Fibroblast of gingiva (primary cell): ENCODE measurements at regions not wholly inside any gene's neighbourhood (a gene's known extent, or its start where the extent isn't known, plus 50 kb on each side); places are given as distances from the start of the nearest gene placed in this dataset.

ENCODE experiments used
- DNase-seq: peaks from one replicate; pipeline ENCODE4 v3.0.0-alpha.2; 2011; ENCODE audit warnings: low read depth

- no peak for DNase-seq
Measured at GRCh38 chr4:155514628-155515027, 137.9 kb upstream of the MAP9 start.

- DNase-seq = no peak
Measured at GRCh38 chr4:155512817-155513216, 136.1 kb upstream of the MAP9 start.

DNA sequence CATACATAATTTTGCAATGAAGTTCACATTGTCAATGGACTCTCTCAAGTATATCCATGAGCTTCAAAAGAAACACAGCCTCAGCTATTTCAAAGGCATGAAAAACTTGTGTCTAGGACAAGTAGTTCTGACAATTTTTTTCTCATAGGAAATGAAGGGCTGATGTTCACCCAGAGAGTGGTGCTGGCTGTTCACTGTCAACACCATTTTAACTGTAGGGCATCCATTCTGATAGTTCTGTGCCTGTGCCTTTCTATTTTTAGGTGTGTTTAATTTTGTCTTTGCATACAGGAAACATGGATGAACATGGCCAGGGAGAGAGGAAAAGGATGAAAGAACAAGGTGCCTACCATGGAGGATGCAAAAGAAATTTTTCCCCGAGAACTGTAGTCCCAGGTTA, 135.3 kb upstream of the MAP9 start:
- DNase-seq = no peak

DNA sequence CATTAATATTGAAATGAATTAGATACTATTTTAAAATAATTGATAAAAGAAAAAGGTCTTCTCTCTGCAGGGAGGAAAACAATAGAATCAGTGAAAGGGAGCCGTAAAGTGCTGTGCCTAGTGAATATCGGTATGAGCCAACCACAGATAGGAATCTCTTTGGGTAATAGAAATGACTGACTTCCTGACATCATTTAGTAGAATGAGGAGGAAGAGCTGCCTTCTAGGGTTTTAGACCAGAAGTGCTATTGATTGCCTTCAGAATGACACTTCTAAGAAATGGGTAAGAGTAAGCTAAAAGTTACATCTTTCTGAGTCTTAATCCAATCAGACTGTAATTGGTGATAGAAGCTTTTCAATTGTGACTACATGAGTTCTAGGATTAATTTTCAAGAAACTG, 134.0 kb upstream of the MAP9 start:
- no peak for DNase-seq

DNA sequence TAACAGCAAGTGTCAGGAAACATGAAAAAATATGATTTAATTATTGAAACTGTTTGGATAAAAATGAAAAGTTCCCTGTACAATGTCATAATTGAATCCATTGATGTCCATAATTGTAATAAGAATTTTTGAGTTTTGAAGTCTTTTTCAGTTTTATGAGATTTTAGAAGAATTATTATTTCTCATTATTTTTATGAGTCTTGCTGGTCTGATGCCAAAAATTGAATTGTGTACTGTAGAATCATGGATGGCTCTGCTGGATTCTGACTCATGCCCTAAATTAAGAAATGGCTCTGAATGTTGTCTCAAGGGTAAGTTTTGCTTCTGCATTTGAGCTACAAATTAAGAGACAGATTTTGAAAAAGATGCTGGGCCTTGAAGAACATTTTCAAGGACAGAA, 132.8 kb upstream of the MAP9 start:
- DNase-seq = peak; percentile 42

DNA sequence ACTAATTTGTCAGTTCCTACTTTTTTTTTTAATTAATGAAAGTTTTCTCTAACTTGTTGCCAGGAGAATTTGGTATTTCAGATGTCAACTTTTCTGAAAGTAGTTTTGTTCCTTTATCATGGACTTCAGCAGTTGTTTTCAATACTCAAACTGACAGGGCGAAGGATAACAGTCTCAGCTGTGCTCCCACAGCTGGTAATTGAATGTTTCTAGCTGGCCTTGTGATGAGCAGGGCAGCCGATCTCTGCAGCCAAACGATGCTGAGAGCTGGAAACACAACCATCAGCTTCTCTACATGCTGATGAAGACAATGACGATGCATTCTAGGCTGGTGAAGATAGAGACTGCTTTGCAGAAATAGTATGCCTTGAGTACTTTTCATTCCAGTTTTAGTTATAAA, 130.0 kb upstream of the MAP9 start:
- no peak for DNase-seq

- DNase-seq = no peak
Measured at GRCh38 chr4:155505321-155505720, 128.6 kb upstream of the MAP9 start.

DNA sequence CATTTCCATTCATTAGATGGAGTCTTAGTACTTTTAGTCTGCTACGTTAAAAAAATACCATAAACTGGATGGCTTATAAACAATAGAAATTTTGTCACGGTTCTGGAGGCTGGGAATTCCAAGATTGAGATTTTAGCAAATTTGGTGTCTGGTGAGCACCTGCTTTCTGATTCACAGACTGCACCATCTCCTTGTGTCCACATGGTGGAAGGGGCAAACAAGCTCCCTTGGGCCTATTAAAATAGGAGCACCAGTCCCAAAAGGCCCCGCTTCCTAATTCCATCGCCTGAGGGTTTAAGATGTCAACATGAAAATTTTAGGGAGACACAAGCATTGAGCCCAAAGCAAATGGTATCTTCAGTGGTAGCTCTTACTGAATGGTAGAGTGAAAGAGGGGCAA, 120.5 kb upstream of the MAP9 start:
- DNase-seq = no peak

- DNase-seq = no peak
Measured at GRCh38 chr4:155496294-155496626, 119.5 kb upstream of the MAP9 start.

DNA sequence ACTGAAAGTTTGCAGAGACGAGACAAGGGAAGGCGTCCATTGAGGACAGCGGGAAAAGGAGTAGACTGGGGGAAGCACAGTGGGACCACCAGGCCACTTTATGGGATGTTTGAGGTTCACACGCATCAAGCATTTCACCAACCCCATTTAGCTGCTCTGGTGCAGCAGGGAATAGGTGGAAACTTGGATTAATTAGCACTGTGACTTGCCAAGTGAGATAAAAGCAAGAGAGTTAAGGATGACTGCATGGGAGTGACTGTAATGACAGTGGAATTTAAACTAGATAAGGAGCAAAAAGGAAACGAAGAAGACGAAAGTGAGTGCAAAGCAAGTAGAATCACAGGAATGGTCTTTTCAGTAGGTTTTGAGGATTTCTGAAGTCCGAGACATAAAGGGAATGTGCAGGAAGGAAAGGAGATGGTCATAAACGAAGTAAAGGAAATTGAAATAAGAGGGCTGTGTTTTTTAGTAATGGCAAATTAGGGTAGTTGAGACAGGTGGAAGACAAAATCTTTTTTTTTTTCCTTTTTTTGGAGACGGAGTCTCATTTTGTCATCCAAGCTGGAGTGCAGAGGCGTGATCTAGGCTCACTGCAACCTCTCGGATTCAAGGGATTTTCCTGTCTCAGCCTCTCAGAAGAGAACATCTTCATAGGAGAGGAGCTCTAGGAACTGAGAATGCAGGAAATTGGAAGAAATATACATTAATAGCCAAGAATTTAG, 119.0 kb upstream of the MAP9 start:
- no peak for DNase-seq

GRCh38 chr4:155494037-155494718, 117.4 kb upstream of the MAP9 start:
- DNase-seq = no peak

- no peak for DNase-seq
Measured at GRCh38 chr4:155491336-155492120, 114.8 kb upstream of the MAP9 start.

DNA sequence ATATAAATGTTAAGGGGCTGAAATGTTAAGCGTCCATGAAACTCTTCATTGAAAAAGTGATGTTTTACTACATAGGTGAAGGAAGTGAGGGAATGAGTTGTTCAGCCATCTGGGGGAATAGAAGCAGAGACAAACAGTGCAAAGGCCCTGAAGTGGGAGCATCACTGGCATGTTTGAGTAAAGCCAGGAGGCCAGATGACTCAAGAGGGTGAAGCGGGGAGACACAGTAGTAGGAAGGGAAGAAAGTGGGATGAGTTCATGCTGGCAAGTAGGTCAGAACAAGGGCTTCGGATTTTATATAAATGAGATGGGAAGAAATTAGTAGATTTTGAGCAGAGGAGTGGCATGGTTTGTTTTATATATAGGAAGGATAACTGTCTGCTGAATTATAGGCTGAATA, 112.5 kb upstream of the MAP9 start:
- no peak for DNase-seq

GRCh38 chr4:155488691-155489090, 111.9 kb upstream of the MAP9 start:
- no peak for DNase-seq

DNA sequence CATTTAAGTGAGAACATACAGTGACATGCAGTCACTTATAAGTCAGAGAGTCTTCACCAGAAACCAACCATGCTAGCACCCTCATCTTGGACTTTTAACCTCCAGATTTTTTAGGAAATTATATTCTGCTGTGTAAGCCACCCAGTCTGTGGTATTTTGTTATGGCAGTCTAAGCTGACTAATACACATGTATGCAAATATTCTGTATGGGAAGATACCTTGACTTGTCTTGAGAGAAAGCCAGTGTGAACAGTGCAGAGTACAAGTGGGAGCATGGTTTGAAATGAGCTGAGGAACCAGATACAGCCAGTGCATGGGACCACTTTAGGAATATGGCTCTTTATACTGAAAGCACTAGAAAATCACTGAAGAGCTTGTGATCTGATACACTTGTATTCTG, 110.4 kb upstream of the MAP9 start:
- DNase-seq = no peak

GRCh38 chr4:155481150-155481549, 104.4 kb upstream of the MAP9 start:
- DNase-seq = no peak

DNA sequence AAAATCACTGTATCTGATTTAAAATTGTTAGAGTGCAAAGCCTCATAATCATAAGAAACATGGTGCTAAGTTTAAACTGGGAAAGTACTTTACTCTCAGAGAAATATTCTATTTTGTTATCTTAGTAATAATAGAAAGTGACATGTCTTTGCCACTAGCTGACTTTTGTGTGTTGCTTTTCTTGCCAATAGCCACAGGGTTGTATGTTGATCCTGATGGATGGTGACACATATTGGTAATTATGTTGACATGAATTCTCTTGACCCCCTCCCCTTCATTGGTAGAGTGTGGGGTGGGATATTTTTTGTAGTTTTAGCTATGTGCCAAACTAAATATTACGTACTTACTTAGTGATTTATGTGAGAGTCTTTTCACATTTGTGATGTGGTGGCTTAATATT, 103.1 kb upstream of the MAP9 start:
- DNase-seq = no peak

DNA sequence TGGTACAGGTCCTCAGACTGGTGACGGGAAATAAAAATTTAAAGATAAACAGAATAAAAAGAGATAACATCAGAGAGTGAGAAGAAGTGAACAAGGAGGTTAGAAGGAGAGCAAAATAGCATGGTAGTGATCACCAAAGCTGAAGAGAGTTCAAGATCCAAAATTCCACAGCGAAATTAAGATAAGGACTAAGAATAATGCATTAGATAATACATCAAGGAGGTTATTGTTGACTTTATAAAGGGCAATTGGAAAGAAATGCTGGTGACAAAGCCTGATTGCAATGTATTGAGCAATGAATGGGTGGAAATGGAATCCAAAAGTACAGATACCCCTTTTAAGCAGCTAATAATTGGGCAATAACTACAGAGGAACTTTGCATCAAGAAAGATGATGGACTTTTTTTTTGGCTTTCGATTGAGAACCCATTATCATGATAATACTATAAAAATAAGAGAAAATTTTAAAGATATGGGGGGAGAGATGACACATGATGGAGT, 101.6 kb upstream of the MAP9 start:
- DNase-seq = peak; percentile 39

- DNase-seq = no peak
Measured at GRCh38 chr4:155474758-155475157, 98.0 kb upstream of the MAP9 start.

- peak; percentile 2 for DNase-seq
Measured at GRCh38 chr4:155473420-155474095, 96.8 kb upstream of the MAP9 start.

- peak; percentile 7 for DNase-seq
Measured at GRCh38 chr4:155468282-155468681, 91.5 kb upstream of the MAP9 start.

DNA sequence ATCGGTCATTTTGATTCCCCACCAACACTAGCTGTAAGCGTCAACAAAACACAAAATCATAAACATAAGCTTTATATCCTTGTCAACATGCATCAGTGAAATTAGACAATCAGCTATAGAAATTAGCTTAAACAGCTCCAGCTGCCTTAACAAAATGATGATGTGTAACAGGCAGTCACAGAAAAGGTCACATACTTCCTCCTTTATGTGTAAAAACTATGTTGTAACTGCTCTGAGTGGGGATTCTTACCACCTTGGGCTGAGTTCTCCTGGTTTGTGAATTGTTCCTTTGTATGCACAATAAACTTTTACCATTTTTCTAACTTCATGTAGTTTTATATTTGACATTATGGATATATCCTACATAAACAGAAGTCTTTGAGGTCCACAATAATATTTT, 73.9 kb upstream of the MAP9 start:
- DNase-seq = peak; percentile 6

DNA sequence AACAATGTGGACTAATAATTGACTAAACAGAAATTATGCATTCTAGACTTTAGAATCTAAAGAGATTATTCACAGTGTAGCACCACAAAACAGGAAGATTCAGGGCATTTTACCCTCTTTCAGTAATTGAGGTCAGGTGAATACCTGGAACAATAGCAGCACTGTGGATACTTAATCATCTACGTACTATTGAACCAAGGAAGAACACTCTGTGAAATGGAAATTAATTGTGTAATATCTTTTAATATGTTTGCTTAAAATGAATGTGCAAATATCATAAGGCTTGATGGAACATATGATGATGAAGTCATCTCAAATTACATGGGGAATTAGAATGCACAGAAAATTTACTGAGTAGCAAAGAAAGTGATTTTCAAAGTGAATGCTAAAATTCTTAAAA, 68.5 kb upstream of the MAP9 start:
- no peak for DNase-seq
